GM12878 (cell line): ENCODE measurements at regions not wholly inside any gene's neighbourhood (a gene's known extent, or its start where the extent isn't known, plus 50 kb on each side); places are given as distances from the start of the nearest gene placed in this dataset.

Source experiments
- BHLHE40 ChIP-seq, 2 experiments: fragments of 450-650 bp in 1 of 2; IDR thresholded peaks; 2 replicates each; pipeline ENCODE4 v1.6.1; 2011 to 2017; ENCODE audit warnings: low read depth in 2 of 2, borderline replicate concordance in 1 of 2, improper control_type of control experiment in 1 of 2, low read length in 1 of 2, mild to moderate bottlenecking in 1 of 2
- POLR2A ChIP-seq: IDR thresholded peaks from 2 replicates; pipeline ENCODE4 v1.6.1; 2011; ENCODE audit warnings: low read depth, mild to moderate bottlenecking, low read length
- RCOR1 ChIP-seq: conservative IDR thresholded peaks from 2 replicates; pipeline ENCODE4 v1.6.1; 2012; ENCODE audit warnings: low read depth, low read length, improper control_type of control experiment
- TF ChIP-seq, protein P1 (sequence below), 3 experiments: IDR thresholded peaks in 2 of 3; conservative IDR thresholded peaks in 1 of 3; 2 replicates each; pipeline ENCODE4 v1.5.1; 2011; ENCODE audit warnings: low read depth in 3 of 3, low read length in 3 of 3, mild to moderate bottlenecking in 3 of 3, control low read depth in 2 of 3, moderate library complexity in 2 of 3, inconsistent platforms in 1 of 3, mixed read lengths in 1 of 3; ENCODE audit not compliant: control insufficient read depth in 2 of 3, insufficient read depth in 1 of 3; ENCODE audit errors: extremely low read depth in 1 of 3
- TF ChIP-seq, protein P2 (sequence below): IDR thresholded peaks from 2 replicates; pipeline ENCODE4 v1.6.1; 2012; ENCODE audit warnings: low read length, inconsistent platforms

DNA sequence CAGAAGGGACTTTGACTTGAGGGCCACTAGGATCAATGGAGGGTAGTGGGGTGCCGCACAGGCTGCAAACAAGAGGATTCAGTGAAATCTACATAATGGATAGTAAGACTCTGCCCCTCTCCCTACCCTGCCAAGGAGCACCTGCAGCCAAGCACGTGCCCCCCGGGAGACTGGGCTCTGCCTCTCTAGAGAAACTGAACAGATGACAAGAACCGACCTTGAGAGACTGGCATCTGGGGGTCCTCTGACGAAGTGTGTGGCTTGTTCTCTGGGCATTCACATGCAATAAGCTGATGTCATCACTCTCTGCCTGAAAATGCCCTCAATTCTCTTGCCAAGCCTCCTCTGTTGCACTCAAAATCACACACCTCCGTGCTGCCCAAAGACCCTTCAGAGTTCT is 132.3 kb downstream of the FAM43A start:
- TF ChIP-seq RCOR1 (no peak), POLR2A (no peak), BHLHE40 (IDR thresholded peaks at IDR 0.05; ENCODE audit: borderline replicate concordance in 1 of 2, low read depth in 2 of 2, low read length in 1 of 2) (no peak)
- TF ChIP-seq, protein P1, sequence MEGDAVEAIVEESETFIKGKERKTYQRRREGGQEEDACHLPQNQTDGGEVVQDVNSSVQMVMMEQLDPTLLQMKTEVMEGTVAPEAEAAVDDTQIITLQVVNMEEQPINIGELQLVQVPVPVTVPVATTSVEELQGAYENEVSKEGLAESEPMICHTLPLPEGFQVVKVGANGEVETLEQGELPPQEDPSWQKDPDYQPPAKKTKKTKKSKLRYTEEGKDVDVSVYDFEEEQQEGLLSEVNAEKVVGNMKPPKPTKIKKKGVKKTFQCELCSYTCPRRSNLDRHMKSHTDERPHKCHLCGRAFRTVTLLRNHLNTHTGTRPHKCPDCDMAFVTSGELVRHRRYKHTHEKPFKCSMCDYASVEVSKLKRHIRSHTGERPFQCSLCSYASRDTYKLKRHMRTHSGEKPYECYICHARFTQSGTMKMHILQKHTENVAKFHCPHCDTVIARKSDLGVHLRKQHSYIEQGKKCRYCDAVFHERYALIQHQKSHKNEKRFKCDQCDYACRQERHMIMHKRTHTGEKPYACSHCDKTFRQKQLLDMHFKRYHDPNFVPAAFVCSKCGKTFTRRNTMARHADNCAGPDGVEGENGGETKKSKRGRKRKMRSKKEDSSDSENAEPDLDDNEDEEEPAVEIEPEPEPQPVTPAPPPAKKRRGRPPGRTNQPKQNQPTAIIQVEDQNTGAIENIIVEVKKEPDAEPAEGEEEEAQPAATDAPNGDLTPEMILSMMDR (IDR thresholded peaks at IDR 0.05 in 2 of 3, conservative IDR thresholded peaks at IDR 0.05 in 1 of 3; ENCODE audit: control insufficient read depth in 2 of 3, extremely low read depth in 1 of 3, insufficient read depth in 1 of 3, low read depth in 3 of 3, low read length in 3 of 3): no peak
- TF ChIP-seq, protein P2, sequence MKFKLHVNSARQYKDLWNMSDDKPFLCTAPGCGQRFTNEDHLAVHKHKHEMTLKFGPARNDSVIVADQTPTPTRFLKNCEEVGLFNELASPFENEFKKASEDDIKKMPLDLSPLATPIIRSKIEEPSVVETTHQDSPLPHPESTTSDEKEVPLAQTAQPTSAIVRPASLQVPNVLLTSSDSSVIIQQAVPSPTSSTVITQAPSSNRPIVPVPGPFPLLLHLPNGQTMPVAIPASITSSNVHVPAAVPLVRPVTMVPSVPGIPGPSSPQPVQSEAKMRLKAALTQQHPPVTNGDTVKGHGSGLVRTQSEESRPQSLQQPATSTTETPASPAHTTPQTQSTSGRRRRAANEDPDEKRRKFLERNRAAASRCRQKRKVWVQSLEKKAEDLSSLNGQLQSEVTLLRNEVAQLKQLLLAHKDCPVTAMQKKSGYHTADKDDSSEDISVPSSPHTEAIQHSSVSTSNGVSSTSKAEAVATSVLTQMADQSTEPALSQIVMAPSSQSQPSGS: no peak
